Fibroblast of peridontal ligament (primary cell): ENCODE measurements at regions not wholly inside any gene's neighbourhood (a gene's known extent, or its start where the extent isn't known, plus 50 kb on each side); places are given as distances from the start of the nearest gene placed in this dataset.

Experiments
- DNase-seq: peaks from one replicate; pipeline ENCODE4 v3.0.0-alpha.2; 2010; ENCODE audit errors: extremely low read depth

GRCh38 chr1:14039582-14040430 is 339.8 kb downstream of the PRDM2 start:
- DNase-seq = no peak

- DNase-seq = no peak
These were observed 350.0 kb downstream of the PRDM2 start for GRCh38 chr1:14049965-14050364.

- no peak for DNase-seq
These were observed 355.6 kb downstream of the PRDM2 start for GRCh38 chr1:14055442-14056223.

- DNase-seq = no peak
These were observed 357.7 kb downstream of the PRDM2 start for GRCh38 chr1:14057640-14058039.

- DNase-seq = no peak
These were observed 361.2 kb downstream of the PRDM2 start for GRCh38 chr1:14061204-14061603.

- DNase-seq = no peak
These were observed 361.7 kb downstream of the PRDM2 start for GRCh38 chr1:14061722-14062121.

GRCh38 chr1:14062669-14063068 is 362.7 kb downstream of the PRDM2 start:
- DNase-seq = no peak

- DNase-seq = no peak
These were observed 364.9 kb downstream of the PRDM2 start for GRCh38 chr1:14064649-14065442.

GRCh38 chr1:14065486-14065885 is 365.5 kb downstream of the PRDM2 start:
- no peak for DNase-seq

GRCh38 chr1:14067036-14067435 is 367.0 kb downstream of the PRDM2 start:
- no peak for DNase-seq

GRCh38 chr1:14067711-14068110 is 367.7 kb downstream of the PRDM2 start:
- DNase-seq = no peak

- DNase-seq = no peak
These were observed 371.6 kb downstream of the PRDM2 start for GRCh38 chr1:14071581-14071980.

- DNase-seq = no peak
These were observed 380.7 kb downstream of the PRDM2 start for GRCh38 chr1:14080653-14081052.

- DNase-seq = no peak
These were observed 382.3 kb downstream of the PRDM2 start for GRCh38 chr1:14082331-14082730.

GRCh38 chr1:14083277-14083676 is 383.3 kb downstream of the PRDM2 start:
- no peak for DNase-seq

- no peak for DNase-seq
These were observed 383.7 kb downstream of the PRDM2 start for GRCh38 chr1:14083706-14084105.

- DNase-seq = no peak
These were observed 390.1 kb downstream of the PRDM2 start for GRCh38 chr1:14090062-14090461.

- DNase-seq = no peak
These were observed 390.5 kb downstream of the PRDM2 start for GRCh38 chr1:14090531-14090930.

- no peak for DNase-seq
These were observed 394.8 kb downstream of the PRDM2 start for GRCh38 chr1:14094611-14095400.

- DNase-seq = no peak
These were observed 398.4 kb downstream of the PRDM2 start for GRCh38 chr1:14098294-14098913.

- no peak for DNase-seq
These were observed 400.5 kb downstream of the PRDM2 start for GRCh38 chr1:14100444-14100843.
